Esophagus squamous epithelium (tissue), 5 donors: ENCODE measurements at regions not wholly inside any gene's neighbourhood (a gene's known extent, or its start where the extent isn't known, plus 50 kb on each side); places are given as distances from the start of the nearest gene placed in this dataset.

Experiments
- DNase-seq: peaks from one replicate; lab custom pipeline; 2025; lab: John Stamatoyannopoulos, UW
- H3K27ac ChIP-seq, 4 donors: fragments of 200-600 bp; sonication (generic); one replicate each; pipeline ENCODE4 v1.5.1; 2016 to 2019; ENCODE audit warnings: mild to moderate bottlenecking in 1 of 4
- H3K27me3 ChIP-seq, 4 donors: fragments of 200-600 bp; sonication (generic); 1 replicate in 3 of 4; 2 replicates in 1 of 4; pipeline versions ENCODE4 v1.5.1 to v1.6.0; 2017 to 2021; ENCODE audit warnings: antibody characterized with exemption in 1 of 4
- H3K36me3 ChIP-seq, 3 donors: fragments of 200-600 bp; sonication (generic); one replicate each; pipeline ENCODE4 v1.5.1; 2016 to 2019
- H3K4me1 ChIP-seq, 3 donors: fragments of 200-600 bp; sonication (generic); one replicate each; pipeline ENCODE4 v1.5.1; 2017 to 2019
- H3K4me3 ChIP-seq, 4 donors: fragments of 200-600 bp; sonication (generic); 1 replicate in 3 of 4; 2 replicates in 1 of 4; pipeline ENCODE4 v1.5.1; 2016 to 2019; ENCODE audit warnings: mild to moderate bottlenecking in 2 of 4, moderate library complexity in 1 of 4
- H3K9me3 ChIP-seq, 3 donors: fragments of 200-600 bp; sonication (generic); one replicate each; pipeline ENCODE4 v1.5.1; 2016 to 2019
- POLR2A ChIP-seq, 4 donors: fragments of 450-650 bp; IDR thresholded peaks; one replicate each; pipeline ENCODE4 v1.6.1; 2017; ENCODE audit warnings: antibody characterized with exemption in 4 of 4, mild to moderate bottlenecking in 4 of 4, moderate library complexity in 3 of 4
- WGBS, 2 donors: methylation state at CpG; one replicate each; pipeline ENCODE4 v1.1.5; 2018; 5-methylcytosine and 5-hydroxymethylcytosine counted together
- intact Hi-C: fragments of 100-400 bp; cut with DNase I; formaldehyde crosslinking; loops from one replicate; pipeline ENCODE4 v1.15.0; 2022
- TF ChIP-seq, protein P1 (sequence below), 6 experiments: fragments of 450-650 bp in 4 of 6; fragments of 200-600 bp in 2 of 6; sonication (generic) in 2 of 6; IDR thresholded peaks; one replicate each; pipeline ENCODE4 v1.5.1; 2016 to 2019; ENCODE audit warnings: antibody characterized with exemption in 6 of 6, mild to moderate bottlenecking in 4 of 6, moderate library complexity in 4 of 6
- donor health status: DM: yes; HTN: yes; CAD: no.

GRCh38 chr1:68696221-68696620 lies 199.3 kb upstream of the DEPDC1 start:
- TF ChIP-seq POLR2A (IDR thresholded peaks at IDR 0.05) = no peak
- TF ChIP-seq, protein P1, sequence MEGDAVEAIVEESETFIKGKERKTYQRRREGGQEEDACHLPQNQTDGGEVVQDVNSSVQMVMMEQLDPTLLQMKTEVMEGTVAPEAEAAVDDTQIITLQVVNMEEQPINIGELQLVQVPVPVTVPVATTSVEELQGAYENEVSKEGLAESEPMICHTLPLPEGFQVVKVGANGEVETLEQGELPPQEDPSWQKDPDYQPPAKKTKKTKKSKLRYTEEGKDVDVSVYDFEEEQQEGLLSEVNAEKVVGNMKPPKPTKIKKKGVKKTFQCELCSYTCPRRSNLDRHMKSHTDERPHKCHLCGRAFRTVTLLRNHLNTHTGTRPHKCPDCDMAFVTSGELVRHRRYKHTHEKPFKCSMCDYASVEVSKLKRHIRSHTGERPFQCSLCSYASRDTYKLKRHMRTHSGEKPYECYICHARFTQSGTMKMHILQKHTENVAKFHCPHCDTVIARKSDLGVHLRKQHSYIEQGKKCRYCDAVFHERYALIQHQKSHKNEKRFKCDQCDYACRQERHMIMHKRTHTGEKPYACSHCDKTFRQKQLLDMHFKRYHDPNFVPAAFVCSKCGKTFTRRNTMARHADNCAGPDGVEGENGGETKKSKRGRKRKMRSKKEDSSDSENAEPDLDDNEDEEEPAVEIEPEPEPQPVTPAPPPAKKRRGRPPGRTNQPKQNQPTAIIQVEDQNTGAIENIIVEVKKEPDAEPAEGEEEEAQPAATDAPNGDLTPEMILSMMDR (IDR thresholded peaks at IDR 0.05) = no peak
- intact Hi-C loops = no loop called here

GRCh38 chr1:68703921-68704354 lies 207.1 kb upstream of the DEPDC1 start:
- no peak for DNase-seq
- Histone ChIP-seq H3K27me3 (no peaks in the 10 kb centered on the region), H3K27ac (no peak overlapping the region), H3K4me3 (no peak overlapping the region), H3K36me3 (no peaks in the 10 kb centered on the region), H3K9me3 (peaks cover 0 to 2% (median 0%) of the 10 kb centered on the region in 3 donors), H3K4me1 (no peaks in the 10 kb centered on the region)
- intact Hi-C loops = no loop called here
- TF ChIP-seq POLR2A (IDR thresholded peaks at IDR 0.05) = no peak
- TF ChIP-seq, protein P1 (IDR thresholded peaks at IDR 0.05) = no peak
- 50 to 64% methylated on average over 2 of the region's 2 CpGs for WGBS, 2 donors

More at GRCh38 chr1:68696221-68696620, 199.3 kb upstream of the DEPDC1 start:
- H3K36me3 ChIP-seq = no peaks in the 10 kb centered on the region
- no peaks in the 10 kb centered on the region for H3K27me3 ChIP-seq
- H3K27ac ChIP-seq = no peak overlapping the region
- no peaks in the 10 kb centered on the region for H3K4me1 ChIP-seq
- no peaks in the 10 kb centered on the region for H3K9me3 ChIP-seq
- no peak overlapping the region for H3K4me3 ChIP-seq
- 63 to 75% methylated on average over 3 of the region's 3 CpGs for WGBS, 2 donors
- no peak for DNase-seq

DNA sequence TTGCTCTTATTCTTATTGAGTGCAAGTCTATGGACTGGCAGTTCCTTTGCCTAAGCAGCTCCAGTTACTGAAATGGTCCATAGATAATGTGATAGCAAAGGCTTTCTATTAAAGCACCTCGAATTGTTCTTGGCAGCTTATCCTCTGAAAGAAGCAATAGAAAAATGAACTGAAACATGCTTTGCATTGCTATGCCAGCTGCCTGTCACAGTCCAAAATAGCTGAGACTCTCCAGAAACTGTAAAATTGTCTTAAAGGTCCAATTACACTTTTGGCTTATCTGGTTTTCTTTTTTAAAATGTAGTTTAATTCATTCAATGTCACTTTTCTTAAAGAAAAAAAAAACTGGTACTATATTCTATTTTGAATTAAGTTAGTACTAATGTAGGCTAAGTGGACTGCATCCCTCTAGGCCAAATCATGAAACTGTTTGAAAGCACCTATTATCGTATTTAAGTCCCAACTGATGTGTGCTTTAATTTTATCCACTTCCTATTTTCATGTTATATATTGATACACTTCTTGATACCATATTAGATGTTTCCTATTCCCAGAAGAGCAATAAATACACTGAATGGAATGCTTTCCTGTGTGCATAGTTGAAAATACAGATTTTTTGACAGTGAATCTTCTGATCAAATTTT lies 208.0 kb upstream of the DEPDC1 start:
- Histone ChIP-seq H3K9me3 (peaks cover 0 to 12% (median 7%) of the 10 kb centered on the region in 3 donors), H3K27me3 (no peaks in the 10 kb centered on the region), H3K4me1 (no peaks in the 10 kb centered on the region), H3K27ac (no peak overlapping the region), H3K36me3 (no peaks in the 10 kb centered on the region), H3K4me3 (no peak overlapping the region)
- WGBS, 2 donors = 43 to 56% methylated on average over 2 of the region's 2 CpGs
- DNase-seq = no peak
- TF ChIP-seq, protein P1 (IDR thresholded peaks at IDR 0.05) = no peak
- no peak for TF ChIP-seq POLR2A (IDR thresholded peaks at IDR 0.05)
- intact Hi-C loops = no loop called here

DNA sequence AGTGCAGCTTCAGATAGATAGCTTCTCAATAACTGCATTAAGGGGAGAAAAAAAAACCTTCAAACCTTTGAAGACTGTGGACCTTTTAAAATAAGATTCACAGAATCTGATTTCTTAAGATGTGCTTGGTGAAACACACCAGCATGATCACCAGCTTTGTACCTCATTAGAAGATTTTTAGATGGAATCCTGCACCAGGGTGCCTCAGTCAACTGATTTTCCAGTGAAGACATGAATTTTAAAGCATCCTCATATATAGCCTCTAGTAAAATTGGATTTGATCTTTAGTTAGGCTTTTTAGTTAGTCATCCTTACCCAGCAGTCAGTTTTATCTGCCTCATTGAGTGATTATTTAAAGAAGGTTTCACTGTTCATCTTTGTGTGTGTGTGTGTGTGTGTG lies 208.6 kb upstream of the DEPDC1 start:
- DNase-seq = no peak
- Histone ChIP-seq H3K36me3 (no peaks in the 10 kb centered on the region), H3K27me3 (no peaks in the 10 kb centered on the region), H3K4me3 (no peak overlapping the region), H3K9me3 (peaks cover 0 to 18% (median 12%) of the 10 kb centered on the region in 3 donors), H3K27ac (no peak overlapping the region), H3K4me1 (no peaks in the 10 kb centered on the region)
- intact Hi-C loops = no loop called here
- TF ChIP-seq POLR2A (IDR thresholded peaks at IDR 0.05) = no peak
- TF ChIP-seq, protein P1 (IDR thresholded peaks at IDR 0.05) = no peak

DNA sequence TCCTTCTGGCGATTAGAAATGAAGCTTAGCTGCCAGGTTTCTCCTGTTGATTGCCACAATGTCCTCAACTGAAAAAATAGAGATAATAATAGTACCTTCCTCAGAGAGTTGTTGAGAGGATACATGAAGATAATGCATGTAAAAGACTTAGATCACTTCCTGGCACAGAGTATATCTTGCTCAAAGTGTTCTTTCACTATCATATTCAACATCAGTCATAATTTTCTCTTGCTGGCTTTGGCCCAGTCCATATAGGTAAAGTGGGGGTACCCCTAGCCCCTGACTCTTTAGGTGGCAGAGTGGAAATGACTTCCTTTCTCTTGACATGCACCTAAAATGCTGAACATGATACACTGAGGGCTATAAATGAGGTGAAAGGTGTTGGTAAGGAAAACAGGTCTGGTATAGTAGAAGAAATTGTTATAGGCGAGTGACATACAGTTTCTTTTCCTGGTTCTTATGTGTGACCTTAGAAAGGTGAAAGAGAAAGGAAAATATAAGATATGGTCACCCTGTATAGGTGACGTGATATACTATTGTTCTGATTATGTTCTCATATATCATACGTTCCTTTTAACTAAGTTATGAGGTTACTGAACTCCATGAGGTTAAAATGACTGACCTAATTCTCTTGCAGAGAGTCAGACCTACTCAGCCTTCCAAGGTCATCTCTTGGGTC lies 209.9 kb upstream of the DEPDC1 start:
- intact Hi-C loops = no loop called here
- Histone ChIP-seq H3K27ac (no peak overlapping the region), H3K36me3 (no peaks in the 10 kb centered on the region), H3K27me3 (no peaks in the 10 kb centered on the region), H3K4me3 (no peak overlapping the region), H3K9me3 (peaks cover 0 to 22% (median 15%) of the 10 kb centered on the region in 3 donors), H3K4me1 (no peaks in the 10 kb centered on the region)
- TF ChIP-seq, protein P1 (IDR thresholded peaks at IDR 0.05) = no peak
- no peak for TF ChIP-seq POLR2A (IDR thresholded peaks at IDR 0.05)
- DNase-seq = no peak
- 77 to 78% methylated on average over 4 of the region's 4 CpGs for WGBS, 2 donors
